Activated CD8-positive, alpha-beta T cell treated with anti-CD3 and anti-CD28 coated beads, Interleukin-2, amount 10 ng/mL, durations not matched to agents 7 days and 5 days (primary cell): ENCODE measurements at regions not wholly inside any gene's neighbourhood (a gene's known extent, or its start where the extent isn't known, plus 50 kb on each side); places are given as distances from the start of the nearest gene placed in this dataset.

Experiments
- ATAC-seq: fragments of 150-1000 bp; cut with Tn5 transposase; one replicate; pipeline ENCODE4 v1.10.0; 2021; ENCODE audit warnings: moderate library complexity
- CTCF ChIA-PET: fragments of 350-600 bp; sonication (Branson Sonifier 250); formaldehyde crosslinking; loops from one replicate; lab custom pipeline; 2021; ENCODE audit warnings: antibody characterized with exemption; lab: Charles Lee
- POLR2A ChIA-PET: fragments of 350-600 bp; sonication (Branson Sonifier 250); formaldehyde crosslinking; loops from one replicate; lab custom pipeline; 2021; ENCODE audit warnings: antibody characterized with exemption; lab: Charles Lee
- DNase-seq: peaks from one replicate; pipeline ENCODE4 v3.0.0-alpha.2; 2020
- H3K27ac Mint-ChIP-seq: one replicate; pipeline ENCODE4 v1.8.0; 2021; ENCODE audit warnings: mild to moderate bottlenecking, mixed read lengths
- H3K27me3 Mint-ChIP-seq: one replicate; pipeline ENCODE4 v1.8.0; 2021; ENCODE audit warnings: low read depth, mixed read lengths
- H3K36me3 Mint-ChIP-seq: one replicate; pipeline ENCODE4 v1.8.0; 2021; ENCODE audit warnings: low read depth, mixed read lengths
- H3K4me1 Mint-ChIP-seq: one replicate; pipeline ENCODE4 v1.8.0; 2021; ENCODE audit warnings: low read depth, mixed read lengths
- H3K4me3 Mint-ChIP-seq: one replicate; pipeline ENCODE4 v1.8.0; 2021; ENCODE audit warnings: mild to moderate bottlenecking, mixed read lengths
- H3K9me3 Mint-ChIP-seq: one replicate; pipeline ENCODE4 v1.8.0; 2022; ENCODE audit warnings: mixed read lengths; ENCODE audit not compliant: insufficient read depth

GRCh38 chr13:90008707-90009149 is 1338.8 kb upstream of the MIR17HG start:
- Mint-ChIP-seq H3K36me3 (no peaks in the 10 kb centered on the region), H3K4me1 (no peaks in the 10 kb centered on the region), H3K4me3 (no peak overlapping the region), H3K9me3 (peaks cover 3% of the 10 kb centered on the region), H3K27ac (no peak overlapping the region), H3K27me3 (no peaks in the 10 kb centered on the region)
- ATAC-seq (no peak), DNase-seq (no peak)
- ChIA-PET CTCF (no interaction called here), POLR2A (no interaction called here)

GRCh38 chr13:90014038-90014437 is 1333.4 kb upstream of the MIR17HG start:
- ATAC-seq (no peak), DNase-seq (no peak)
- no peaks in the 10 kb centered on the region for H3K4me1 Mint-ChIP-seq
- no peak overlapping the region for H3K4me3 Mint-ChIP-seq
- ChIA-PET POLR2A (no interaction called here), CTCF (no interaction called here)
- H3K27me3 Mint-ChIP-seq = no peaks in the 10 kb centered on the region
- no peak overlapping the region for H3K27ac Mint-ChIP-seq
- peaks cover 11% of the 10 kb centered on the region for H3K9me3 Mint-ChIP-seq
- no peaks in the 10 kb centered on the region for H3K36me3 Mint-ChIP-seq

DNA sequence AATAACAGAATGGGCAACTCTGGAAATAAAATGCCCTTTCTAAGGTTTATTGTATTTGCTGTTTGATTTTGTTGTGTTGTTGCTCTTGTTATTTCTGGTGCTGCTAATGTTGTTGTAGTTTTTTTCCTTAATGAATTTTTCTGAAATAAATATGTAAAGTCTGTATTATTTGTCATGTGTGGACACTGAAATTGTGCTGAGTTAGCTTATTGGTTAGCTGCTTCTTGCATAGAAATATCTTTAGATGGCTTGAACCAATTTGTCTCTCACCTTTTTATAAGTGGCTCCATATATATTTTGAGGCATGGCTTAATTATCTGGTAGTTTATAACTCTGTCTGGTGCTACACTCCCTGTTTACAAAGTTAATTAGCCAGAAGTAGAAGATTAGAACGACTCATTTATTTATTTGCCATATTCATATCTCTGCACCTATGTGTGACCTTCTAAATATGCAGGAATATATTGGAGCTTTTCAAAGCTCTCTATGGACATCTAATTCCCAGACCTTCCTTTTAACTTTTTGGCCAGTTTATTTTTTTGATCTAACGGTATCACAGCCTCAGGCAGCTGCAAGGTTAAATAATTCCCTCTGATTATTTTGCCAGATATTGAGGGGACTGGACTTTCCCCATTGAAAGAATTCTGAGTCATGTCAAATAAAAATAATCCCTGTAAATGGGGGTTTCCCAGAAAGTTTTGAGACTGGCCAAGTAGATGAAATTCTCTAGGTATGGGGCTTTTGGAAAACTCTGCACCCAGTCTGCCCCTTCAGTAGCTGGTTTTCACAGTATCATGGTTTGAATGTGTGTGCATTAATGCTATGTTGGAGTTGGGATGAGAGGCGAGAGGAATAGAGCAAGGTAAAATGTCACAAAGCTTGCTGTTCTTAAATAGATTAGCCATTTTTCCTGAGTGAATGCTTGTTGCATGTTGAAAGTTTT is 1331.7 kb upstream of the MIR17HG start:
- DNase-seq (no peak), ATAC-seq (no peak)
- Mint-ChIP-seq H3K27ac (no peak overlapping the region), H3K4me1 (no peaks in the 10 kb centered on the region), H3K4me3 (no peak overlapping the region), H3K27me3 (no peaks in the 10 kb centered on the region), H3K36me3 (no peaks in the 10 kb centered on the region), H3K9me3 (peaks cover 11% of the 10 kb centered on the region)
- ChIA-PET CTCF (no interaction called here), POLR2A (no interaction called here)

- no peaks in the 10 kb centered on the region for H3K27me3 Mint-ChIP-seq
- no peak for ATAC-seq
- no peaks in the 10 kb centered on the region for H3K4me1 Mint-ChIP-seq
- POLR2A ChIA-PET = no interaction called here
- H3K36me3 Mint-ChIP-seq = no peaks in the 10 kb centered on the region
- CTCF ChIA-PET = no interaction called here
- no peak for DNase-seq
- no peak overlapping the region for H3K4me3 Mint-ChIP-seq
- H3K9me3 Mint-ChIP-seq = peaks cover 11% of the 10 kb centered on the region
- no peak overlapping the region for H3K27ac Mint-ChIP-seq
Measured at GRCh38 chr13:90016688-90017087, 1330.8 kb upstream of the MIR17HG start.

- Mint-ChIP-seq H3K9me3 (peaks cover 4% of the 10 kb centered on the region), H3K27ac (no peak overlapping the region), H3K27me3 (no peaks in the 10 kb centered on the region), H3K4me1 (no peaks in the 10 kb centered on the region), H3K36me3 (no peaks in the 10 kb centered on the region), H3K4me3 (no peak overlapping the region)
- ChIA-PET CTCF (no interaction called here), POLR2A (no interaction called here)
- ATAC-seq (no peak), DNase-seq (no peak)
Measured at GRCh38 chr13:90020536-90021070, 1326.9 kb upstream of the MIR17HG start.

- no peaks in the 10 kb centered on the region for H3K4me1 Mint-ChIP-seq
- no peak overlapping the region for H3K4me3 Mint-ChIP-seq
- ChIA-PET POLR2A (no interaction called here), CTCF (no interaction called here)
- peaks cover 28% of the 10 kb centered on the region for H3K9me3 Mint-ChIP-seq
- no peaks in the 10 kb centered on the region for H3K36me3 Mint-ChIP-seq
- no peaks in the 10 kb centered on the region for H3K27me3 Mint-ChIP-seq
- H3K27ac Mint-ChIP-seq = no peak overlapping the region
- DNase-seq (no peak), ATAC-seq (no peak)
Measured at GRCh38 chr13:90027409-90027808, 1320.1 kb upstream of the MIR17HG start.

DNA sequence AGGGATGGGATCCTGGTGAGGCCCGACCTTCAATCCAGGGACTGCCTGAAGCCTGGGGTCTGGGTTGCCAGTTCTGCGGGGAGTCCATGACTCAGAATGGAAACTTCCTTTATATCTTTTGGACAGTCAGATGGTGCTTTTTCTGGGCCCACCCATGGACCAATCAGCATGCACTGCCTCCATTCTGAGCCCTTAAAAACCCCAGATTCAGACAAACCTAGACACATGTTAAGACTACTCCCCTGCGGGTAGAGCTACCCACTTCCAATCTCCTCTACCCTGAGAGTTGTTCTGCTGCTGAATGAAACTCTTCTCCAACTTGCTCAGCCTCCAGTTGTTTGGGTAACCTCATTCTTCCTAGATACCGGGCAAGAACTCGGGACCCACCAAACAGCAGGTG is 1315.2 kb upstream of the MIR17HG start:
- CTCF ChIA-PET = no interaction called here
- Mint-ChIP-seq H3K9me3 (peaks cover 32% of the 10 kb centered on the region), H3K4me3 (no peak overlapping the region), H3K4me1 (no peaks in the 10 kb centered on the region), H3K27ac (no peak overlapping the region), H3K36me3 (no peaks in the 10 kb centered on the region), H3K27me3 (no peaks in the 10 kb centered on the region)
- no peak for DNase-seq
- no peak for ATAC-seq
- POLR2A ChIA-PET = no interaction called here

DNA sequence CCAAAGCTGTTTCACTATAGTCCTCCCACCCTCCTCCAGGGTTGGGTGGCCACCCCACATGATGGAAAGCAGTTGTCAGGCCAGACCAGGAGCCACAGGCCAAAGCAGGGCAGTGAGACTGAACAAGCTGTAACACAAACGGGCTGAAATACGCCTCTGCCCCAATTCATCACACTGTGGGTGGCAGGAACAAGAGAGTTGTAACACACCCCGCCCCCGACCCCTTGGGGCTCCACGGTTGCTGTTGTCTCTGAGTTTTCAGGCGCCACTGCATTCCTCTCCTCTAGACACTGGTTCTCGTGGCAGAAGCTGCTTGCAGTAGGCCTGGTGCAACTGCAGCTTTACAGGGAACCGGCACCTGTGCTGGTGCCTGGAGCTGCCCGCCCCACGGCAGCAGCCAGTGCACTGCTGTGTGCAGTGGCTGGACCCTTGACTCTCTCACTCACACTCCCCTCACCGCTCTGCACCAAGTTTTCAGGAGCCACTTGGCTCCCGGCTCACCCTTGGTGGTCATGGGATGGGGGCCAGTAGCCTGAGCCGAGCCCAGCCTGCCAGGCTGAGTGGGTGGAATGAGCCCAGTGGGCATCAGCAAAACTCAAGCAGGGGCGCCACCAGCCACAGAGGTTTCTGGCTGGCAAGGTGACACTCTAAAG is 1314.5 kb upstream of the MIR17HG start:
- CTCF ChIA-PET = no interaction called here
- ATAC-seq (no peak), DNase-seq (no peak)
- Mint-ChIP-seq H3K27me3 (no peaks in the 10 kb centered on the region), H3K4me1 (no peaks in the 10 kb centered on the region), H3K36me3 (no peaks in the 10 kb centered on the region), H3K9me3 (peaks cover 32% of the 10 kb centered on the region), H3K27ac (no peak overlapping the region), H3K4me3 (no peak overlapping the region)
- POLR2A ChIA-PET = no interaction called here

DNA sequence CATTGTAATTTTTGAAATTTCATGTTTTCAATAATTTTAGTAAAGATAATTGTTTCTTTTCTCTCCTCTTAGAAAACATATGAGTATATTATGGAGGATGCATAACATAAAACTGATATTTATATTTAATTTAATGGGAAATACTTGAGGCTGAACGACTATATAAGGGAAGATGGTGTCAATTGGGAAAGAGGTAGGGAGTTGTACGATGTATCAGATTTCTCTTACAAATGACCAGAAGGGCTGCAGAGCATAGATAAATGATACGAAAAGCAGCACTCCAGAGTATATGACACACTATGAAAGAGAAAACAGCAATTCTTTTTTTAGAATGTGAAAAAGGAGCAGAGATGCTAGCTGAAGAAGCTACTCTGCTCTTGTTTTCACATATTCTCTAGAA is 1308.0 kb upstream of the MIR17HG start:
- Mint-ChIP-seq H3K36me3 (no peaks in the 10 kb centered on the region), H3K27me3 (no peaks in the 10 kb centered on the region), H3K4me1 (no peaks in the 10 kb centered on the region), H3K27ac (no peak overlapping the region), H3K9me3 (peaks cover 13% of the 10 kb centered on the region), H3K4me3 (no peak overlapping the region)
- no peak for DNase-seq
- ATAC-seq = no peak
- ChIA-PET POLR2A (no interaction called here), CTCF (no interaction called here)

GRCh38 chr13:90047600-90047999 is 1299.9 kb upstream of the MIR17HG start:
- H3K9me3 Mint-ChIP-seq = peaks cover 29% of the 10 kb centered on the region
- POLR2A ChIA-PET = no interaction called here

DNA sequence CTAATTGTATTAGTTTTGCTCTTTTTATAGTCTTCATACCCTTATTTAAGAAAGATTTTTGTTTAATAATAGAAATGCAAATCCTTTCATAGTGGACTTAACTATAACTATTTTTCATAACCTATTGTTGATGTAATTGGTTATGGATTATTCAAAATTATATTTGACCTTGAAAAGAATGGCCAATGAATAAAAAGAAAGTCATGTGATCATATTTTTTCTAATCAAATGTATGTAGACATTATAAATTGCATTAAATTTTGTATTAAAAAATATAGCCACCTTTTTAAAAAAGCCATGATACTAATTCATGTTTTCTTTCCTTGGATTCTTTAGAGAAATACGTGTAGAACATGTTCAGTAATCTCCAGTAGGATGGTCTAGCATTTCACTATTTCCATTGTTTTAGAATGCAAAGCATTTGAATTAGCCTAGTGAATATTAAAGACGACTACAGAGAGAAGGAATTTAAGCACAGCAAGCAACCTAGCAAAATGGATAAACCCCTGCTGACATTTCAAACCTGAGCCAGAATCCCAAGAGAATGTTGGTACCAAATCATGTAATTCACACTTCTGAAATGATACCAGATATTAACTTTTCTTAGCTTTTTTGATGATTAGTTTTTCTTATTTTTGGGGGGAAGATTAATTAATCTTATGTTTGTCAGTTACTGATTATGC is 1297.4 kb upstream of the MIR17HG start:
- Mint-ChIP-seq H3K36me3 (no peaks in the 10 kb centered on the region), H3K9me3 (peaks cover 33% of the 10 kb centered on the region), H3K4me3 (no peak overlapping the region), H3K27ac (no peak overlapping the region), H3K27me3 (no peaks in the 10 kb centered on the region), H3K4me1 (no peaks in the 10 kb centered on the region)
- ChIA-PET POLR2A (no interaction called here), CTCF (no interaction called here)
- ATAC-seq = no peak
- no peak for DNase-seq

More at GRCh38 chr13:90047600-90047999, 1299.9 kb upstream of the MIR17HG start:
- no peaks in the 10 kb centered on the region for H3K4me1 Mint-ChIP-seq
- no peaks in the 10 kb centered on the region for H3K36me3 Mint-ChIP-seq
- CTCF ChIA-PET = no interaction called here
- no peak overlapping the region for H3K27ac Mint-ChIP-seq
- no peak overlapping the region for H3K4me3 Mint-ChIP-seq
- no peak for ATAC-seq
- no peak for DNase-seq
- H3K27me3 Mint-ChIP-seq = no peaks in the 10 kb centered on the region

DNA sequence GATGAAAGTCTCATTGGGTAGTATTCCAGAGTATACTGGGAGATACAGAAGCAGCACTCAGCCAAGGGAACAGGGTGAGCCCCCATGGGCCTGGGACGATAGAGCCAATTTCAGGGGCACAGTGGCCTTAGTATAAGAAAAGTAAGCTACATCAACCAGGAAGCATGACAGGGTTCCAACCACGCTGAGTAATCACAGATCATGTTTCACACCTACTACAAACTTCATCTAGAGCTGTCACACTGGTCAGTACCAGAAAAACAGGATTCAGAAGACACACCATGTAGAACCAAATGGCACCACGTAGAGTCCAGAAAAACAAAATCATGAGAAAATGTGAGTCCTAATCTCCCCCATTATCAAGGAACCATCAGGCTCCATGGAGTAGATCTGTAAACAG is 1292.4 kb upstream of the MIR17HG start:
- POLR2A ChIA-PET = no interaction called here

More for the DNA sequence above, 1292.4 kb upstream of the MIR17HG start:
- Mint-ChIP-seq H3K4me1 (no peaks in the 10 kb centered on the region), H3K9me3 (peaks cover 14% of the 10 kb centered on the region), H3K27ac (no peak overlapping the region), H3K4me3 (no peak overlapping the region), H3K36me3 (no peaks in the 10 kb centered on the region), H3K27me3 (no peaks in the 10 kb centered on the region)
- CTCF ChIA-PET = no interaction called here
- ATAC-seq = no peak
- no peak for DNase-seq
